Stimulated activated CD4-positive, alpha-beta T cell treated with anti-CD3 and anti-CD28 coated beads, Interleukin-12 subunit alpha, Interleukin-12 subunit beta, amount 100 ng/mL, for 48 hours (primary cell): ENCODE measurements at regions not wholly inside any gene's neighbourhood (a gene's known extent, or its start where the extent isn't known, plus 50 kb on each side); places are given as distances from the start of the nearest gene placed in this dataset.

Experiments
- DNase-seq, 3 donors: peaks; one replicate each; pipeline ENCODE4 v3.0.0-alpha.2; 2020; ENCODE audit warnings: low read depth in 2 of 3, low spot score in 1 of 3

GRCh38 chr11:70519117-70519516 is 120.8 kb downstream of the CTTN start:
- no peak for DNase-seq

- DNase-seq, result no peak
These were observed 123.4 kb downstream of the CTTN start for GRCh38 chr11:70521475-70522308.

DNA sequence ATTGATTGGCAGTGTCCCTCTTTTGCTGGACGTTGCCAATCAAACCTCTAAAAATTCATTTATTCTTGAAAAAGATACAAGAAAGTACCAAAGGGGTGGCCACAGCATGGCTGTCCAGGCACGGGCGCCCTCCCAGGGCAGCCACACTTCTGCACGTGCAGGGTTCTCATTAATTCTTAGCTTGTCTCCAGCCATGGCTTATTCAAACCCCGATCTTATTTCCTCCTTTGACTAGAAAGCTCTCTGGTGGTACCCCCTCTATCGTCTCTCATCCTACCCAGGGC is 123.9 kb downstream of the CTTN start:
- DNase-seq, result no peak

DNA sequence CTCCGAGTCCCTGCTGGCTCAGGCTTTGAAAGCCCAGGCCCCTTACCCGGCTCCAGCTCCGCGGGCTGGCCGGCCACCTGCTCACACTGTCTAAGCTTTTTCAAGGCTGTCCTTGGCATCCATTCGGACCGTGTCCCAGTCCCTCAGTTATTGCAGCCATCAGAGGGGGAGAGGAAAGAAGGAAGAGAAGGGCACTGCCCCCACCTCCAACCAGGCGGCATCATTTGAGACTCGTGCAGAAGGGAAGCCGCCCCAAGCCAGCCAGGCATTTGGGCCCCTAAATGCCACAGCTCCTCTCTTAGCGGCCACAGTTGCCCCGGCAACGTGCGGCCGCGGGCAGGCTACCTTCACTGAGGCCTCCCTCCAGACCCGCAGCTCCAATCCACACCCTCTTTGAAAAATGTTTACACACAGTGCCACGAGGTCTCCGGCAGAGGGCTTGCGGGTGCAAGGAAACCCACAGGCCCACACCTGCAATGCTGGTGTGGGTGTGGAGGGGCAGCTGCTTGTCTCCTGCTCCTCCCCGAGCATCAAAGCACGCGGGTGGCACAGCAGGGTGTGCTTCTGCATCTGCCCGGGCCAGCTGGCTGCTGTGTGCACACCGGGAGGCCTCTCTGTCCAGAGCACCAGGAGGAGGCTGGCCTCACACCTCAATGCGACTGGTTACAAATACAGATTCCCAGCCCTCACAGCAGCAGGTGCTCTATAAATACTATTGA is 124.4 kb downstream of the CTTN start:
- DNase-seq, result no peak

DNA sequence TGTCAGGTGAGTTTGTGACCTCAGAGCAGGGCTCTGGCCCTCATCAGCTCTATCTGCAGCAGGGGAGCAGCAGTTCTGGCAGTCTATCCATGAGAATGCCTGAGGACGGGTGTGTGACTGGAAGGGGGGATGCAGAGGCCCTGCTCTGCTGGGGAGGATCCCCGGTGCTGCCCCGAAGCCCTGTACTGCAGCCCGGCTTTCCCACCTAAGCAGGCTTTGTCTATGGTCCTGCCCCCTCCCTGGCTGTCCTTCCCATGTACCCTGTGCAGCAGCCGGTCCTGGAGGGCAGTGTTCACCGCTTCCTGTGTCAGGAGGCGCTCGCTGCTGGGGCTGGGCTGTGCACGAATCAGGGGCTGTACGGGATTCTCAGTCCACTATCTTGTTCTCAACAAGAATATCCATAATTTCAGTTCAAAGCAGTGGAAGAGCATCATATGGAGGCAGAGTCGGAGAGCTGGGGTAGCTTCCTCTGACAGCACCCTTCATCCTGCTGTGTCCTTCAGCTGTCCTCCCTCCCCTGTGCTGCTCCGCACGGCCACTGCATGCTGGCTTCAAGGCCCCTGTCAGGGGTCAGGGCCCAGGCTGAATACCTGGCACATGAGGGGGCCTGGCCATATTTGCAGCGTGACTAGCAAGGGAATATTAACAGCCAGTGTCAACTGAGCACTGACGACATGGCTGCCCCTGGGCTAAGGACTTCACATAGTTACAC is 125.2 kb downstream of the CTTN start:
- DNase-seq, result no peak

DNA sequence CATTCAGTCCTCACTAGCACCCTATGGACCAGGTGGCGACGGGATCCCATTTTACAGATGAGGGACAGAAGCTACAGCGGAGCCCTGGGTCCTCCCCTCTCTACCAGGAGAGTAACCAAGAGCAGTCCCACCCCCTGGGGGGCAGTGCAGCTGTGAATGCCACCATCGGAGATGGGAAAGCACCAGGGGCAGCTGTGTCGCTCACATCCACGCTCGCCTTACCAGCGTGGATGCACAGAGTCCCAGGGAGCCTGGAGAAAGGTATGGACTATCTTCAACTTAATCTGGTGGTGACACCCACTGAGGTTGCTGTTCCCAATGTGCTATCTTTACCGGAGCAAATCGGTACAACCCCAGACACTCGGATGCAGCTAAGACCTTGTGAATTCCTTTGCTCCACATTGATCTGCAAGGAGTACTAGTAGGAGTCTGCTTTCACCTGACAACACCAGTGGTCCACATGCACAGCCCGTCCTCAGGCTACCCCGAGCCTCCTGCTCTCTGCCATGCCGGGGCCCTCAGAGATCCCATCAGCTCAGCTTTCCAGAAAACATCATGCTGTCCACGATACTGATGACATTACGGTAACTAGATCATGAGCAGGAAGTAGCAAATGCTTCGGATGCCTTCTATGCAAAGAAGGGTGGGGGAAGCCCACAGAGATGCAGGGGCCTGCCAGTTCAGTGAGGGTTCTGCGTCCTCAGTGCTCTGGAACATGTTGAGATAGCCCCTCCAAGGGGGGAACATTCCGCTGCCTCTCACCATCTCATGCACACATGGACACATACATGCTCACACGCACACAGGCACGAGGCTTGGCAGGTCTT is 126.0 kb downstream of the CTTN start:
- DNase-seq, result no peak

DNA sequence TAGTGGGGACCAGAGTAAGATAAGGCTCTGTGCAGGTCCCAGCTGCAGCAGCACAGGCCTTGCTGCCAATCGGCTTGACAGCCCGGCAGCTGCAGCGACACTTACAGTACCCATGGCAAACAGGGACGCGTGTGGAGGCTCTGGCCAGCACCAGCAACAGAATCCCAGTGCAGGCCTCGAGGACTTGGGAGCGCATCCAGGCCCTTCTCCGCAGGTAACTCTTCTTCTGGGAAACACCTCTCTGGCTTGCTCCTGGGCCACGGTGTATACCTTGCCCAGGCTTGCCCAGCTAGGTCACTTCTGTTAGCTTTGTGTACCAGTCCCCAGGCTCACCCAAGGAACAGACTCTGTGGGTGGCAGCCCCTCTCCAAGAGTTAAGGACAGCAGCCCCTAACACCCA is 126.7 kb downstream of the CTTN start:
- no peak for DNase-seq

DNA sequence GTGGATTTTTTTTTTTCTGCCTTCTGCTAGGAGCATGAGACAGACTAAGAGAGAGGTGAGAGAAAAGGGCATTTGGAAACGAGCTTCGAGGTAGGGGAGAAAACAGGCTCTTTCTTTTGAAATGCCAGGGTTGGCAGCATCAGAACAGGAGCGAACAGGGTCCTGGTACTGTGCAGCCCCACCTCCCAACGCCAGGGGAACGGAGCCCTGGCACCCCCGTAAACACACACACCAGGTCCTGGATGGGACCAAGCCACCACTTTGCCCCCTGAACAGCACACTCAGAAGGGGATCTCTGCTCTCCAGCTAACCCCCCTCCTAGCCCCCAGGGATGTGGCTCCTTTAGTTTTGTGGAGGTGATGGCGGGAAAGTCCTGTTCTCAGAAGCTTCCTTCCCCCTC is 127.1 kb downstream of the CTTN start:
- no peak for DNase-seq

GRCh38 chr11:70526116-70527045 is 128.1 kb downstream of the CTTN start:
- no peak for DNase-seq

DNA sequence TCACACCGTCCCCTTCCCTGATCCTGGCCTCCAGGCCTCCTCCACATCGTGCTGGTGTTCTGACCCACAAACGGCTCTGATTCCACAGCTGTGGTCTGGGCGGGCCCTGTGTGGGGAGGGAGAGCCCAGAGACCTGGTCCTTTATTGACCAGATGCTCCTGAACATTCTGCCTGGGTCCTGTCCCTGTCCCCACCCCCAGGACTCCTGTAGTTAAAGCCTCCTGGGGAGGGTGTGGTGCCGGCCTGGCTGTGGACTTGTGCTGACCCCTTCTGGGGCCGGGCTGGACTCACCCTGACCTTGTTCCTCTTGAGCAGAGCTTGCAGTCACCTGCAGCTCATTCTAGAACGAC is 128.7 kb downstream of the CTTN start:
- DNase-seq, result no peak

DNA sequence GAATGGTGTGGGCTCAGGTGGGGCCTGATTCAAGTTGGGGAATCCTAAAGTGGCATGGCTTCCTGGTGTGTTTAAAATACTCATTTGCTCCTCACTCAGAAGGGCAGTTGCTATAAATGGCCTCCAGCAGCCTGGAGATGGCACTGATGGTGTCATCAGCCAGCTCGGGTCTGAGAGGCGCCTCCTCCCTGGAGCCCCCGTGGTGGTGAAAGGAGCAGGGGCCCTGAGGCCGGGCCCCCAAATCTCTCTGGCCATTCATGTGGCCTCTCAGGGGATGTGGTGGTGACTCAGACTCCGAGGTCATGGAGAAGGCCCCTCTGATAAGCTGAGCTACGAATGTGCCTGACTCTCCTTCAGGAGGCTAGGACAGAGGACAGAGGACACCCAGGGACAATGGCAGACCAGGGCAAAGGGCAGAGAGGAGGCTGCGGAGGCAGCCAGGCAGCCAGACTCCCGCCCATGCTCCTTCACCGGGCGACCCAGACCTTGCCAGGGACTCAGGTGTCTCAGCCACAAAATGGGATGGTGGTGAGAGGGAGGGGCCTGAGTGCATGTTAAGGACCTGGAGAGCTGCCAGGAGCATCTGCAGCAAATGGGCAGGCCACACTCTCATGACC is 129.2 kb downstream of the CTTN start:
- no peak for DNase-seq

DNA sequence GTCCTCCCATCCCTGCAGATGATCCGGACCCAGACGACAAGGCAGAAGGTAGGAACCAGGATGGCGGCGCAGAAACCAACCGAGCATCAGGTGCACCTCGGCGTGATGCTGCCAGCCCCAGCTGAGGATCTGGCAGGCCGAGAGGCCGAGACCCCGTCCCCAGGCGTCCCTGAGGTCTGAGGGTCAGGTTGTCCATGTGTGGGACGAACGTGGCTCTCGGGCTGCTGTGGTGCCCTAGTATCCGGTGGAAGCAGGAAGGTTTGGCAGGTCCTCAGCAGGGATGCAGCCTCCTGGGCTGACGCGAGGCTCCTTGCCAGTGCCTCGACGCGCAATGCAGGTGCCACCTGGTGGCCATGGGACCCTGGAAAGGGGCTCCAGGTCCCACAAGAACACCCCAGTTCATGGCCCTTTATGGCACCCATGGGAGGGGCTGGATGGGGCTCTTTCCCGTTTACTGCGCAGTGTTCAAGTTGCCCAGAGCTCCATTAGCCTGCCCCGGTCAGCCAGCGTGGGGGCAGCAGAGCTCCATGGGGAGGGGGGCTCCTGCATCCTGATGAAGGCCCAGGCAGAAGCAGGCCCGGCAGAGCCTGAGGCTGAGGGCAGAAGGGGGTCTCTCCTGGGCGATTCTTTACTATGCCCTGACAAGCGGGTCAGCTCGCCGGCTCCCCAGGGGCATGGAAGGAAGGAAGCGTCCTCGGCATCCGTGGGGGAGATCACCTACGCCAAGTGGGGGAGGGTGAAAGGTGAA is 129.9 kb downstream of the CTTN start:
- no peak for DNase-seq

DNA sequence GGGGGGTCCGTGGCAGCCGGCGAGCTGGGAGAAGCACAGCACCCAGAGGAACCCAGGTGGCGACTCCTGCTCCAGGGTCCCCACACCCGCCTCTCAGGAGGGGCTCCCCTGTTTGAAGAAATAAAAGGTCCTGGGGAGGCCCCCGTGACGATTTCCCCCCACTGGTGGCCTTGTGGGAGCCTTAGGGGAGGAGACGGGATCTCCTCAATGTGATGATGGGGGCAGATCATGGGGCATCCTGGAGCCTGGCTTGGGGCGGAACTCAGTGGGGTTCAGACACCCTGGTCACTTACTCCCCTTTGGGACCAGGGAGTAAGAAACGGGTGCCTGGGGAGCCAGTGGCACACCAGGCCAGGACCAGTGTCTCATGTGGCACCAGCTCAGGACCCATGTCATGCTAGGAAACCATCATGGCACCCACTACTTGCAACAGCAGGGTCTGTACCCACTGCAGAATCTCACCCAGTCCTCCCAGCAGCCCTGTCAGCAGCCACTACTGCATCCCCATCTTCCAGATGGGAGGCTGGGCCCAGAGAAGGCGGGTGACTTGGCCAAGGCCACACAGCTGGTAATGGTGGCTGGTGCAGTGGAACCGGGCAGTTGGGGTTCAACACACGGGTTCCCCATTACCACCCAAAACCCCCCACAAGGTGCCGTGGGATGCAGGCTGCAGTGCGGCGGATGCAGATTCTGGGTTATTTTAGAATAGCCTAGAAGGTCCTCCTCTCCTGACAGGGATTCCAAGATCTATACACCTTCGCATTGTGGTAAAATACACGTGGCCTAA is 130.7 kb downstream of the CTTN start:
- DNase-seq, result no peak

DNA sequence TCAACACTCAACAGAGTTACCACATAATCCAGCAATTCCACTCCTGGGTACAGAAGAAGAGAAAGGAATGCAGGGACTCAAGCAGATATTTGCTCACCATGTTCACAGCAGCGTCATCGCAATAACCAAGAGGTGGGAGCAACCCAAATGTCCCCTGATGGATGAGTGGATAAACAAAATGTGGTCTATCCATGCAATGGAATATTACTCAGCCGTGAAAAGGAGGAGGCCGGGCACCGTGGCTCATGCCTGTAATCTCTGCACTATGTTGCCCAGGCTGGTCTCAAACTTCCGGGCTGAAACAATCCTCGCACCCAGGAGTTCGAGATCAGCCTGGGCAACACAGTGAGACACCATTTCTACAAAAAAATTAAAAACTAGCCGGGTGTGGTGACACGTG is 131.7 kb downstream of the CTTN start:
- no peak for DNase-seq

DNA sequence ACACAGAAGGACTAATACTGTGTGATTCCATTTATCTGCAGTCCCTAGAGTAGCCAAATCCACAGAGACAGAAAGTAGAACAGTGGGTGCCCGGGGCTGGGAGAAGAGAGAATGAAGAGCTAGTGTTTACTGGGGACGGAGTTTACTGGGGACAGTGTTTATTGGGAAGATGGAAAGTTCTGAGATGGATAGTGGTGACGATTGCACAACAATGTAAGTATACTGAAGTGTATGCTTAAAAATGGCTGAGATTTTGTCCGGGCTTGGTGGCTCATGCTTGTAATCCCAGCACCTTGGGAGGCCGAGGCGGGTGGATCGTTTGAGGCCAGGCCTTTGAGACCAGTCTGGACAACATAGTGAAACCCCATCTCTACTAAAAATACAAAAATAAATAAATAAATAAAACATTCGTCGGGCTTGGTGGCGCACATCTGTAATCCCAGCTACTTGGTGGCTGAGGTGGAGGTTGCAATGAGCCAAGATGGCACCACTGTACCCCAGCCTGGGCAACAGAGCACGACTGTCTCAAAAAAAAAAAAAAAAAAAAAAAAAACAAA is 132.4 kb downstream of the CTTN start:
- DNase-seq, result no peak

DNA sequence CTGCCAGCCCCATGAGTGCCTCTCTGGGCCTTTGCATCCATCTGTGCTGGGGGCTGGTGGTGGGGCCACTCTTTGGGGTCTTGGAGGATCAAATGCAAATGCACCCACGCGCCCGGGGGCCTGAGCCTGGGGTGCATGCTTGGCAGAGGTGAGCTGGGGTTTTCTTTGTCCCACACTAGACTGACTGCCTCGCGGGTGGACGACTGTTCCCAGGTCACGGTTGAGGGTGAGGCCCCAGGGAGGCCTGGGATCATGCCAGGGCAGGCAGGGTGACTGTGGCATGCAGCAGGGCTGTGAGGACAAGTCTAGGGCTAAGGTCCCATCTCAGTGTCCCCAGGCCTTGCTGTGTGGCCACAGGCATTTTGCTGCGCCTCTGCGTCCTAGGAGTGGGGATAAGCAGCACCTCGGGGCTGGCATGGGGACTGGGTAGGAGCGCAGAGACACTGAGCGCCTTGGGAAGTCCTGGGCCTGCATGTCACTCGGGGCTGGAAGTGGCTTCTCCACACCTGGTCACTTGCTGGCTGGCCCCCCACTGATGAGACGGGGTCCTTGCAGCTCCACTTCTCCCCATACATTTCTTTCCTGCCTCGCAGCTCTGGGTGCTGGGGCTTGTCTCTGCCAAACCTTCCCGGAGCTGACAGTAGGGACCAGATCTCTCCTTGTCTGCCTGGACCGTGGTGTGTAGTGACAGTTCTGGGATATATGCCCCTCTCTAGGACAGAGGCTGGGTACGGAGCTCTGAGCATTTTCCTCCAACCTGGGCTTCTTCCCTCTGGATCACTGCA is 133.1 kb downstream of the CTTN start:
- no peak for DNase-seq

GRCh38 chr11:70532066-70532440 is 133.7 kb downstream of the CTTN start:
- no peak for DNase-seq
